BE2C (cell line): ENCODE measurements at regions not wholly inside any gene's neighbourhood (a gene's known extent, or its start where the extent isn't known, plus 50 kb on each side); places are given as distances from the start of the nearest gene placed in this dataset.
"Not testable (repeated sequence)": the region's sequence is repeated elsewhere in the genome, so short reads cannot be mapped to it uniquely, and the experiment has no call there.

Experiments used
- DNase-seq: peaks from one replicate; pipeline ENCODE4 v3.0.0-alpha.2; 2020
- H3K27me3 ChIP-seq: fragments of 250-450 bp; sonication (Bioruptor Pico); 2 replicates; pipeline ENCODE4 v1.5.1; 2020; ENCODE audit warnings: mild to moderate bottlenecking
- H3K36me3 ChIP-seq: fragments of 250-450 bp; sonication (Bioruptor Pico); 2 replicates; pipeline ENCODE4 v1.5.1; 2020; ENCODE audit warnings: mild to moderate bottlenecking
- H3K4me1 ChIP-seq: fragments of 250-450 bp; sonication (Bioruptor Pico); 2 replicates; pipeline ENCODE4 v1.5.1; 2020
- H3K4me3 ChIP-seq: 2 replicates; pipeline ENCODE4 v1.5.1; 2011; ENCODE audit warnings: low read depth, low read length
- H3K9me3 ChIP-seq: fragments of 250-450 bp; sonication (Bioruptor Pico); 2 replicates; pipeline ENCODE4 v1.5.1; 2020
- CTCF ChIP-seq: IDR thresholded peaks from 2 replicates; pipeline ENCODE4 v1.5.1; 2012; ENCODE audit warnings: mild to moderate bottlenecking, low read depth, low read length

GRCh38 chr18:30616414-30616813, 426.1 kb downstream of the DSC3 start:
- TF ChIP-seq CTCF: no peak
- H3K9me3 ChIP-seq: no peaks in the 10 kb centered on the region
- no peak for DNase-seq
- no peaks in the 10 kb centered on the region for H3K36me3 ChIP-seq
- H3K4me3 ChIP-seq: no peak overlapping the region
- H3K27me3 ChIP-seq: no peaks in the 10 kb centered on the region
- no peaks in the 10 kb centered on the region for H3K4me1 ChIP-seq

GRCh38 chr18:30613467-30613801, 429.1 kb downstream of the DSC3 start:
- Histone ChIP-seq H3K36me3 (no peaks in the 10 kb centered on the region), H3K4me1 (no peaks in the 10 kb centered on the region), H3K9me3 (no peaks in the 10 kb centered on the region), H3K4me3 (no peak overlapping the region), H3K27me3 (no peaks in the 10 kb centered on the region)
- no peak for TF ChIP-seq CTCF
- no peak for DNase-seq

GRCh38 chr18:30601541-30601940, 441.0 kb downstream of the DSC3 start:
- H3K4me1 ChIP-seq: no peaks in the 10 kb centered on the region
- DNase-seq: no peak
- H3K36me3 ChIP-seq: no peaks in the 10 kb centered on the region
- no peaks in the 10 kb centered on the region for H3K9me3 ChIP-seq
- no peak for TF ChIP-seq CTCF
- H3K4me3 ChIP-seq: no peak overlapping the region
- no peaks in the 10 kb centered on the region for H3K27me3 ChIP-seq

GRCh38 chr18:30597202-30597601, 445.3 kb downstream of the DSC3 start:
- no peak for DNase-seq
- no peaks in the 10 kb centered on the region for H3K36me3 ChIP-seq
- no peaks in the 10 kb centered on the region for H3K9me3 ChIP-seq
- TF ChIP-seq CTCF: no peak
- no peaks in the 10 kb centered on the region for H3K4me1 ChIP-seq
- H3K27me3 ChIP-seq: no peaks in the 10 kb centered on the region
- no peak overlapping the region for H3K4me3 ChIP-seq

- no peak for DNase-seq
- H3K9me3 ChIP-seq: no peaks in the 10 kb centered on the region
- no peaks in the 10 kb centered on the region for H3K36me3 ChIP-seq
- no peak for TF ChIP-seq CTCF
- no peaks in the 10 kb centered on the region for H3K27me3 ChIP-seq
- H3K4me1 ChIP-seq: no peaks in the 10 kb centered on the region
- no peak overlapping the region for H3K4me3 ChIP-seq
Measured at GRCh38 chr18:30596635-30597034, 445.9 kb downstream of the DSC3 start.

GRCh38 chr18:30595942-30596341, 446.6 kb downstream of the DSC3 start:
- no peak for TF ChIP-seq CTCF
- Histone ChIP-seq H3K4me3 (no peak overlapping the region), H3K27me3 (no peaks in the 10 kb centered on the region), H3K4me1 (no peaks in the 10 kb centered on the region), H3K36me3 (no peaks in the 10 kb centered on the region), H3K9me3 (no peaks in the 10 kb centered on the region)
- no peak for DNase-seq

GRCh38 chr18:30594911-30595310, 447.6 kb downstream of the DSC3 start:
- H3K36me3 ChIP-seq, H3K27me3 ChIP-seq, H3K4me3 ChIP-seq, H3K4me1 ChIP-seq, H3K9me3 ChIP-seq, DNase-seq: not testable (repeated sequence)
